Brain pericyte (primary cell): ENCODE measurements at regions not wholly inside any gene's neighbourhood (a gene's known extent, or its start where the extent isn't known, plus 50 kb on each side); places are given as distances from the start of the nearest gene placed in this dataset.

Source experiments
- DNase-seq: peaks from one replicate; pipeline ENCODE4 v3.0.0-alpha.2; 2012; ENCODE audit warnings: low read depth, low spot score

- DNase-seq: no peak
Observed at GRCh38 chr21:27704567-27705166, 737.8 kb upstream of the ADAMTS5 start.

- DNase-seq: no peak
Observed at GRCh38 chr21:27703791-27704190, 736.9 kb upstream of the ADAMTS5 start.

- DNase-seq: peak; percentile 57
Observed at GRCh38 chr21:27700974-27701614, 734.2 kb upstream of the ADAMTS5 start.

GRCh38 chr21:27695246-27695645 is 728.4 kb upstream of the ADAMTS5 start:
- no peak for DNase-seq

GRCh38 chr21:27694667-27695066 is 727.8 kb upstream of the ADAMTS5 start:
- DNase-seq: no peak

- DNase-seq: no peak
Observed at GRCh38 chr21:27693376-27693775, 726.5 kb upstream of the ADAMTS5 start.

GRCh38 chr21:27691516-27691915 is 724.6 kb upstream of the ADAMTS5 start:
- no peak for DNase-seq

- no peak for DNase-seq
Observed at GRCh38 chr21:27691006-27691405, 724.1 kb upstream of the ADAMTS5 start.

- no peak for DNase-seq
Observed at GRCh38 chr21:27690426-27690825, 723.5 kb upstream of the ADAMTS5 start.

- DNase-seq: no peak
Observed at GRCh38 chr21:27688773-27689172, 721.9 kb upstream of the ADAMTS5 start.

- no peak for DNase-seq
Observed at GRCh38 chr21:27683292-27683691, 716.4 kb upstream of the ADAMTS5 start.

- no peak for DNase-seq
Observed at GRCh38 chr21:27681841-27682240, 715.0 kb upstream of the ADAMTS5 start.

GRCh38 chr21:27681038-27681437 is 714.1 kb upstream of the ADAMTS5 start:
- DNase-seq: no peak

GRCh38 chr21:27680181-27680580 is 713.3 kb upstream of the ADAMTS5 start:
- no peak for DNase-seq

GRCh38 chr21:27678511-27678910 is 711.6 kb upstream of the ADAMTS5 start:
- no peak for DNase-seq

GRCh38 chr21:27677546-27677945 is 710.7 kb upstream of the ADAMTS5 start:
- DNase-seq: no peak

- no peak for DNase-seq
Observed at GRCh38 chr21:27675306-27675705, 708.4 kb upstream of the ADAMTS5 start.

- DNase-seq: no peak
Observed at GRCh38 chr21:27674041-27674615, 707.2 kb upstream of the ADAMTS5 start.

- DNase-seq: no peak
Observed at GRCh38 chr21:27673581-27673980, 706.7 kb upstream of the ADAMTS5 start.

GRCh38 chr21:27671207-27671606 is 704.3 kb upstream of the ADAMTS5 start:
- DNase-seq: no peak

GRCh38 chr21:27653481-27653880 is 686.6 kb upstream of the ADAMTS5 start:
- no peak for DNase-seq

- DNase-seq: no peak
Observed at GRCh38 chr21:27649762-27650161, 682.9 kb upstream of the ADAMTS5 start.

- no peak for DNase-seq
Observed at GRCh38 chr21:27649323-27649722, 682.4 kb upstream of the ADAMTS5 start.
